ENCODE measurements at regions not wholly inside any gene's neighbourhood (a gene's known extent, or its start where the extent isn't known, plus 50 kb on each side); places are given as distances from the start of the nearest gene placed in this dataset.
"Not testable (repeated sequence)": the region's sequence is repeated elsewhere in the genome, so short reads cannot be mapped to it uniquely, and the experiment has no call there.

GRCh38 chr1:60541831-60542532, 468.4 kb upstream of the C1orf87 start:
- no peaks in the 10 kb centered on the region for H3K27me3 Mint-ChIP-seq
- no peak for DNase-seq

GRCh38 chr1:60540141-60540540, 466.6 kb upstream of the C1orf87 start:
- Mint-ChIP-seq H3K27me3 (no peaks in the 10 kb centered on the region), H3K4me1 (no peaks in the 10 kb centered on the region), H3K36me3 (no peaks in the 10 kb centered on the region), H3K4me3 (no peak overlapping the region), H3K27ac (no peak overlapping the region), H3K9me3 (peaks cover 0 to 13% (median 6%) of the 10 kb centered on the region in 7 donors)
- no peak for DNase-seq
- ATAC-seq (ENCODE audit: low read depth in 2 of 2) = no peak

More at GRCh38 chr1:60541831-60542532, 468.4 kb upstream of the C1orf87 start:
- H3K36me3 Mint-ChIP-seq = no peaks in the 10 kb centered on the region
- H3K27ac Mint-ChIP-seq = peak overlapping the region in 1 of 6 donors; percentile 20
- no peaks in the 10 kb centered on the region for H3K4me1 Mint-ChIP-seq
- H3K9me3 Mint-ChIP-seq = peaks cover 0 to 13% (median 4%) of the 10 kb centered on the region in 7 donors
- no peak overlapping the region for H3K4me3 Mint-ChIP-seq
- no peak for ATAC-seq (ENCODE audit: low read depth in 2 of 2)

- Mint-ChIP-seq H3K27me3 (no peaks in the 10 kb centered on the region), H3K36me3 (no peaks in the 10 kb centered on the region), H3K4me3 (no peak overlapping the region), H3K9me3 (peaks cover 0 to 13% (median 6%) of the 10 kb centered on the region in 7 donors), H3K27ac (no peak overlapping the region), H3K4me1 (no peaks in the 10 kb centered on the region)
- DNase-seq = no peak
- ATAC-seq (ENCODE audit: low read depth in 2 of 2) = no peak
These were observed 462.1 kb upstream of the C1orf87 start for GRCh38 chr1:60535713-60536112.

- Mint-ChIP-seq H3K36me3 (no peaks in the 10 kb centered on the region), H3K9me3 (peaks cover 0 to 5% (median 0%) of the 10 kb centered on the region in 7 donors), H3K27me3 (no peaks in the 10 kb centered on the region), H3K4me3 (no peak overlapping the region), H3K4me1 (no peaks in the 10 kb centered on the region), H3K27ac (no peak overlapping the region)
- DNase-seq (no peak), ATAC-seq (ENCODE audit: low read depth in 2 of 2) (no peak)
These were observed 454.0 kb upstream of the C1orf87 start for GRCh38 chr1:60527567-60527966.

DNA sequence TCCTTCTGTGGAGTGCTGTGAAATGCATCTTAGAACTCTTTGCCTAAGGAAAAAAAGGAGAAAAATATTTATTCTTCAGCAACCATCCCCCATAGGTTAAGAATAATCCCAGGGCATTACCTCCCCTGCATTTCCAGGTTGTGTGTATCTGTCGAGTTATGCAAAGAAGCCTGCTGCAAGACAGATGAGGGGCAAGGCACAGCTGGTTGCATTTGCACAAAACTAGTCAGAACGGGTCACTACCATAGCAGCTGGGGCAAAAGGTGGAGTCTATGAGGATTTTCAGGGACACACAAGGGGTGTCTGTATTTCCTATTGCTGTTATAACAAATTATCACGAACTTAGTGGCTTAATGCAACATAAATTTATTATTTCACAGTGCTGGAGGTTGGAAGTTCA, 443.4 kb upstream of the C1orf87 start:
- H3K9me3 Mint-ChIP-seq = peaks cover 0 to 5% (median 0%) of the 10 kb centered on the region in 7 donors
- ATAC-seq (ENCODE audit: low read depth in 2 of 2) (no peak), DNase-seq (no peak)
- no peaks in the 10 kb centered on the region for H3K36me3 Mint-ChIP-seq
- no peak overlapping the region for H3K4me3 Mint-ChIP-seq
- H3K27me3 Mint-ChIP-seq = no peaks in the 10 kb centered on the region
- H3K27ac Mint-ChIP-seq = peak overlapping the region in 1 of 6 donors; percentile 6
- no peaks in the 10 kb centered on the region for H3K4me1 Mint-ChIP-seq

DNA sequence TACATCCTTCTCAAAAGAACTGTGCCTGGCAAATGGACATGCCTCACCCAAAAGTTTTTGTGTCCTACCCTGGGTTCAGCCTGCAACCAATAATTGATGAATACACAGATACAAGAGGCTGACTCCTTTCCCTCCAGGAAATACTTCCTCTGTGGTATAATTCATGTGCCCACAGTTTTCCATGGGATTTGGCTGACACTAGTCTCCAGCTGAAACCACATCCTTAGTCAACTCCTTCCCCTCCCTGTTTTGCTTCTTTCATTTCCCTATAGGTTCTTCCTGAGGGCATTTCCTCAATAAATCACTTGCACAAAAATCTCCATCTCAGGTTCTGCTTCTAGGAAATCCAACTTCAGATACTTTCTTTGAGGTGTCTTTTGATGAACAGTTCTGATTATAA, 436.6 kb upstream of the C1orf87 start:
- ATAC-seq (ENCODE audit: low read depth in 2 of 2) = no peak
- Mint-ChIP-seq H3K9me3 (peaks cover 0 to 9% (median 2%) of the 10 kb centered on the region in 7 donors), H3K27me3 (no peaks in the 10 kb centered on the region), H3K36me3 (no peaks in the 10 kb centered on the region), H3K4me1 (no peaks in the 10 kb centered on the region), H3K4me3 (no peak overlapping the region), H3K27ac (no peak overlapping the region)
- DNase-seq = no peak

DNA sequence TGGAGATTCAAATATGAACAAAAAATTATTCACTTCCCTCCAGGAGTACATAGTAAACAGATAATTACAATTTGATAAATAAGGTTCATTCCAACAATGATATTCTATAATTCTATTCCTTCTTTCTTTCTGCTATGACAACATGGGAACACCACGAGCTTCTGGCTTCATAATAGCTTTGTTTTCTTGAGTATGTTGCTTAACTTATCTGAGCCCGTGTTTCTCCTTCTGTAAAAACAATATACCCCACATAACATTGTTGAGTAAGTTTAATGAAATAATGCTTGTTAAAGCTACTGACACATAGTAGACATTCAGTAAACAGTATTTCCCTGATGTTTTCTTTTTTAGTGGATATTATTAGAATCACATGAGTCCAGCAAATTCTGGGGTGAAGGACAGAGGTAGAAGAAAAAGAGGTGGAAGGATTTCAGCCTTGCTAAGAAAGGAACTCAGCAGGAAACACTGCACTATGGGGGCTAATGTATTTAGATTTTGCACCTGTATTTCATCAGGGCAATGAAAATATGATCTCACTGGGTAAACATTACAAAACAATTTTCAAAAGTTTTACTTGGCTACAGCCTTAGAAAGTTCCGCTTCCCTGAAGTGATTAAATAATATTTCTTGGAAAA, 430.8 kb upstream of the C1orf87 start:
- Mint-ChIP-seq H3K27me3 (no peaks in the 10 kb centered on the region), H3K9me3 (peaks cover 0 to 14% (median 8%) of the 10 kb centered on the region in 7 donors), H3K4me1 (no peaks in the 10 kb centered on the region), H3K27ac (no peak overlapping the region), H3K4me3 (no peak overlapping the region), H3K36me3 (no peaks in the 10 kb centered on the region)
- no peak for DNase-seq
- ATAC-seq (ENCODE audit: low read depth in 2 of 2) = no peak

DNA sequence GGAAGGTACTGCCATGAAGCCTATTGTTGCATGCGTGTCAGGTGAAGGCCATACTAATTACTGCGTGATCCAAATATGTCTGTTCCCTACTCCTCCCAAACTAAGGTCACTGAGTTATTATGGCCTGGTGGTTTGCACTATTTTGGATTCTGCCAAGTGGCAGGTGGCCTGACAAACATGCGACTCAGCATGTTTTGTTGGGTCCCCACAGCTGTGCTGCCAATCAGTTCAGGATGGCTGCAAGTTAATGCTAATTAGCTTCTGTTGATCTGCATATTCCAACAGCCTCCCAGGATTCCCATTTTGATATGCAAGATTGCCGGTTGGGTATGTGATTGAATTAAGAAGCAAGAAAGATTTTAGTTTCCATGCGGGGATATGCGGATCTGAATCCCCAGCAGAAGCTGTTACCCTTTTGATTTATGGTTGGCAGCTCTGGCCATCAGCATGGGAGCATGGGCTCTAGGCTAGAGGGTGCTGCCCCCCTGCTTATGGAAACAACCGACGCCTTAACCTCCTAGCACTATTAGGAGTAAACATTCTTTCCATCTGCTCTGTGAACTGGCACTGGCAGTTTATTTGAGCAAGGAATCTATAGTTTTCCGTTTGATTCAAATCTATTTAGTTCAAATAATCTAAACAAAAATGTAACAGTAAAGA, 429.8 kb upstream of the C1orf87 start:
- Mint-ChIP-seq H3K4me1 (no peaks in the 10 kb centered on the region), H3K27ac (no peak overlapping the region), H3K9me3 (peaks cover 5 to 16% (median 14%) of the 10 kb centered on the region in 7 donors), H3K36me3 (no peaks in the 10 kb centered on the region), H3K4me3 (no peak overlapping the region), H3K27me3 (no peaks in the 10 kb centered on the region)
- DNase-seq (no peak), ATAC-seq (ENCODE audit: low read depth in 2 of 2) (no peak)

DNA sequence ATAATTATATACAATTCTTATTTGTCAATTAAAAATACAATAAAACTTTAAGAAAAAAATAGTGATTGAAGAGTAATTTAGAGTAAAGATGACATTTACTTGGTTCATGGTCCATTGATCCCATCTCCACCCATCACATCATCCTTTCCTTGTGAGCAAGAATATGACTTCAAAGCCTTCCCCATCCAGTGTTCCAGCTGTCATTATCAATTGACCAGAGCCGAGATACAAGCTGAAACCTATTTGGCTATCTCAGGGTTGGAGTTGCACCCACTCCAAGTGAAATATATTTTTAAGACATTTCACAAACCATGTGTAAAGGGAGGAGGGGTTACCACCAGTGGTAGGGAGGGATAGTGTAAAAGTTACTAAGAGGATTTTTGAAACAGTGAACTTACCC, 428.9 kb upstream of the C1orf87 start:
- Mint-ChIP-seq H3K4me3 (no peak overlapping the region), H3K36me3 (peaks cover 4% of the 10 kb centered on the region in 2 donors), H3K4me1 (no peaks in the 10 kb centered on the region), H3K9me3 (peaks cover 12 to 23% (median 17%) of the 10 kb centered on the region in 7 donors), H3K27ac (no peak overlapping the region), H3K27me3 (no peaks in the 10 kb centered on the region)
- no peak for DNase-seq
- ATAC-seq (ENCODE audit: low read depth in 2 of 2) = no peak

DNA sequence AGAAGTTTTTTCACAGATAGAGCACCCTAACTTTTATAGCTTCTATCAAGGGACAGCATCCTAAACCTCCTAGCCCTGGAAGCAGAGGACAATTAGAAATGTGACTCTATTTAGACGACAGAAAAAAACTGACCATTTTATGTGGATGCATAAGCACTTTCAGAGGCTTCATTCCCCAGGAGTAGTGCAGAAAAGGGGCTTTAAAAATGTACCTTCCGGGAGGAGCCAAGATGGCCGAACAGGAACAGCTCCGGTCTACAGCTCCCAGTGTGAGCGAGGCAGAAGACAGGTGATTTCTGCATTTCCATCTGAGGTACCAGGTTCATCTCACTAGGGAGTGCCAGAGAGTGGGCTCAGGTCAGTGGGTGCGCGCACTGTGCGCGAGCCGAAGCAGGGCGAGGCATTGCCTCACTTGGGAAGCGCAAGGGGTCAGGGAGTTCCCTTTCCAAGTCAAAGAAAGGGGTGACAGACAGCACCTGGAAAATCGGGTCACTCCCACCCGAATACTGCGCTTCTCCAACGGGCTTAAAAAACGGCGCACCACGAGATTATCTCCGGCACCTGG, 416.4 kb upstream of the C1orf87 start:
- H3K36me3 Mint-ChIP-seq; H3K9me3 Mint-ChIP-seq; H3K27ac Mint-ChIP-seq; ATAC-seq (ENCODE audit: low read depth in 2 of 2); H3K4me3 Mint-ChIP-seq; DNase-seq; H3K4me1 Mint-ChIP-seq; H3K27me3 Mint-ChIP-seq: not testable (repeated sequence)

GRCh38 chr1:60488847-60489246, 415.3 kb upstream of the C1orf87 start:
- H3K4me3 Mint-ChIP-seq = no peak overlapping the region
- ATAC-seq (ENCODE audit: low read depth in 2 of 2) (no peak), DNase-seq (no peak)
- no peaks in the 10 kb centered on the region for H3K36me3 Mint-ChIP-seq
- no peak overlapping the region for H3K27ac Mint-ChIP-seq
- H3K27me3 Mint-ChIP-seq = no peaks in the 10 kb centered on the region
- H3K9me3 Mint-ChIP-seq = peaks cover 0 to 8% (median 3%) of the 10 kb centered on the region in 7 donors
- H3K4me1 Mint-ChIP-seq = no peaks in the 10 kb centered on the region

GRCh38 chr1:60487565-60488345, 414.2 kb upstream of the C1orf87 start:
- DNase-seq = no peak
- no peaks in the 10 kb centered on the region for H3K4me1 Mint-ChIP-seq

GRCh38 chr1:60483509-60483908, 409.9 kb upstream of the C1orf87 start:
- no peaks in the 10 kb centered on the region for H3K27me3 Mint-ChIP-seq
- no peaks in the 10 kb centered on the region for H3K4me1 Mint-ChIP-seq
- peaks cover 0 to 9% (median 3%) of the 10 kb centered on the region in 7 donors for H3K9me3 Mint-ChIP-seq
- DNase-seq (no peak), ATAC-seq (ENCODE audit: low read depth in 2 of 2) (no peak)
- no peak overlapping the region for H3K4me3 Mint-ChIP-seq
- H3K36me3 Mint-ChIP-seq = no peaks in the 10 kb centered on the region
- no peak overlapping the region for H3K27ac Mint-ChIP-seq

More at GRCh38 chr1:60487565-60488345, 414.2 kb upstream of the C1orf87 start:
- no peak overlapping the region for H3K4me3 Mint-ChIP-seq
- no peak for ATAC-seq (ENCODE audit: low read depth in 2 of 2)
- peaks cover 0 to 6% (median 3%) of the 10 kb centered on the region in 7 donors for H3K9me3 Mint-ChIP-seq
- H3K27ac Mint-ChIP-seq = no peak overlapping the region
- H3K36me3 Mint-ChIP-seq = no peaks in the 10 kb centered on the region
- H3K27me3 Mint-ChIP-seq = no peaks in the 10 kb centered on the region

Measured in naive B cell (primary cell).